IPS-20b (cell line): ENCODE measurements at regions not wholly inside any gene's neighbourhood (a gene's known extent, or its start where the extent isn't known, plus 50 kb on each side); places are given as distances from the start of the nearest gene placed in this dataset.
"Not testable (repeated sequence)": the region's sequence is repeated elsewhere in the genome, so short reads cannot be mapped to it uniquely, and the experiment has no call there.

ENCODE experiments used
- H3K27ac ChIP-seq: one replicate; pipeline ENCODE4 v1.5.1; 2013; ENCODE audit warnings: low read length
- H3K27me3 ChIP-seq: 2 replicates; pipeline ENCODE4 v1.6.1; 2013; ENCODE audit warnings: mild to moderate bottlenecking, low read length, inconsistent platforms; ENCODE audit not compliant: insufficient read depth
- H3K36me3 ChIP-seq: 2 replicates; pipeline ENCODE4 v1.6.1; 2013; ENCODE audit warnings: low read depth, mild to moderate bottlenecking, inconsistent platforms, low read length, moderate library complexity; ENCODE audit not compliant: insufficient read depth
- H3K4me1 ChIP-seq: 2 replicates; pipeline ENCODE4 v1.6.1; 2013; ENCODE audit warnings: mild to moderate bottlenecking, control low read depth, inconsistent platforms, low read length, moderate library complexity; ENCODE audit not compliant: insufficient read depth
- H3K4me3 ChIP-seq: 2 replicates; pipeline ENCODE4 v1.5.1; 2013; ENCODE audit warnings: mild to moderate bottlenecking, low read length, inconsistent platforms
- H3K9ac ChIP-seq: 2 replicates; pipeline ENCODE4 v1.6.1; 2013; ENCODE audit warnings: low read depth, mild to moderate bottlenecking, inconsistent platforms, low read length, moderate library complexity
- H3K9me3 ChIP-seq: 2 replicates; pipeline ENCODE4 v1.6.1; 2013; ENCODE audit warnings: mild to moderate bottlenecking, low read depth, low read length, inconsistent platforms; ENCODE audit not compliant: insufficient read depth

- Histone ChIP-seq H3K4me3 (no peak overlapping the region), H3K9ac (no peak overlapping the region), H3K9me3 (peaks cover 32% of the 10 kb centered on the region; the same call in 1 of the 2 replicates), H3K27me3 (no peaks in the 10 kb centered on the region), H3K4me1 (no peaks in the 10 kb centered on the region), H3K27ac (no peak overlapping the region), H3K36me3 (no peaks in the 10 kb centered on the region)
Observed at GRCh38 chr4:33711826-33712225, 2532.5 kb downstream of the ARAP2 start.

- Histone ChIP-seq H3K4me3 (no peak overlapping the region), H3K9me3 (peaks cover 15% of the 10 kb centered on the region; the same call in 1 of the 2 replicates), H3K4me1 (no peaks in the 10 kb centered on the region), H3K27me3 (no peaks in the 10 kb centered on the region), H3K27ac (no peak overlapping the region), H3K9ac (no peak overlapping the region), H3K36me3 (no peaks in the 10 kb centered on the region)
Observed at GRCh38 chr4:33714971-33715370, 2529.3 kb downstream of the ARAP2 start.

GRCh38 chr4:33715841-33716395 is 2528.4 kb downstream of the ARAP2 start:
- Histone ChIP-seq H3K36me3 (no peaks in the 10 kb centered on the region), H3K27ac (no peak overlapping the region), H3K27me3 (no peaks in the 10 kb centered on the region), H3K9me3 (peaks cover 6% of the 10 kb centered on the region; the same call in 1 of the 2 replicates), H3K4me1 (no peaks in the 10 kb centered on the region), H3K4me3 (no peak overlapping the region), H3K9ac (no peak overlapping the region)

- H3K4me3 ChIP-seq, result no peak overlapping the region
- no peak overlapping the region for H3K27ac ChIP-seq
- H3K4me1 ChIP-seq, result no peaks in the 10 kb centered on the region
- H3K27me3 ChIP-seq, result no peaks in the 10 kb centered on the region
- no peaks in the 10 kb centered on the region for H3K36me3 ChIP-seq
- no peaks in the 10 kb centered on the region for H3K9me3 ChIP-seq
- no peak overlapping the region for H3K9ac ChIP-seq
Observed at GRCh38 chr4:33722254-33722653, 2522.1 kb downstream of the ARAP2 start.

- Histone ChIP-seq H3K4me3 (no peak overlapping the region), H3K9me3 (no peaks in the 10 kb centered on the region), H3K9ac (no peak overlapping the region), H3K27ac (no peak overlapping the region), H3K36me3 (no peaks in the 10 kb centered on the region), H3K4me1 (no peaks in the 10 kb centered on the region), H3K27me3 (no peaks in the 10 kb centered on the region)
Observed at GRCh38 chr4:33722800-33723516, 2521.4 kb downstream of the ARAP2 start.

GRCh38 chr4:33724685-33725084 is 2519.6 kb downstream of the ARAP2 start:
- Histone ChIP-seq H3K27ac (no peak overlapping the region), H3K4me1 (no peaks in the 10 kb centered on the region), H3K9me3 (no peaks in the 10 kb centered on the region), H3K27me3 (no peaks in the 10 kb centered on the region), H3K4me3 (no peak overlapping the region), H3K9ac (no peak overlapping the region), H3K36me3 (no peaks in the 10 kb centered on the region)

GRCh38 chr4:33725861-33726260 is 2518.5 kb downstream of the ARAP2 start:
- Histone ChIP-seq H3K36me3 (no peaks in the 10 kb centered on the region), H3K9ac (no peak overlapping the region), H3K9me3 (peaks cover 3% of the 10 kb centered on the region; the same call in 1 of the 2 replicates), H3K27ac (no peak overlapping the region), H3K27me3 (no peaks in the 10 kb centered on the region), H3K4me3 (no peak overlapping the region), H3K4me1 (no peaks in the 10 kb centered on the region)

GRCh38 chr4:33737726-33738125 is 2506.6 kb downstream of the ARAP2 start:
- H3K9ac ChIP-seq, result no peak overlapping the region
- no peaks in the 10 kb centered on the region; the same call in 1 of the 2 replicates for H3K9me3 ChIP-seq
- H3K27me3 ChIP-seq, result no peaks in the 10 kb centered on the region
- H3K27ac ChIP-seq, result no peak overlapping the region
- H3K4me3 ChIP-seq, result no peak overlapping the region
- H3K36me3 ChIP-seq, result no peaks in the 10 kb centered on the region
- no peaks in the 10 kb centered on the region for H3K4me1 ChIP-seq

- no peaks in the 10 kb centered on the region; the same call in 1 of the 2 replicates for H3K9me3 ChIP-seq
- H3K4me3 ChIP-seq, result no peak overlapping the region
- H3K27ac ChIP-seq, result no peak overlapping the region
- no peaks in the 10 kb centered on the region for H3K4me1 ChIP-seq
- H3K9ac ChIP-seq, result no peak overlapping the region
- H3K36me3 ChIP-seq, result no peaks in the 10 kb centered on the region
- no peaks in the 10 kb centered on the region for H3K27me3 ChIP-seq
Observed at GRCh38 chr4:33739884-33740632, 2504.3 kb downstream of the ARAP2 start.

GRCh38 chr4:33740871-33741270 is 2503.4 kb downstream of the ARAP2 start:
- H3K9ac ChIP-seq, H3K9me3 ChIP-seq, H3K4me3 ChIP-seq, H3K27ac ChIP-seq, H3K27me3 ChIP-seq, H3K36me3 ChIP-seq, H3K4me1 ChIP-seq: not testable (repeated sequence)

- H3K9ac ChIP-seq, result no peak overlapping the region
- no peaks in the 10 kb centered on the region; the same call in 1 of the 2 replicates for H3K9me3 ChIP-seq
- no peak overlapping the region for H3K27ac ChIP-seq
- H3K36me3 ChIP-seq, result no peaks in the 10 kb centered on the region
- H3K4me1 ChIP-seq, result no peaks in the 10 kb centered on the region
- no peaks in the 10 kb centered on the region for H3K27me3 ChIP-seq
- H3K4me3 ChIP-seq, result no peak overlapping the region
Observed at GRCh38 chr4:33746979-33747378, 2497.3 kb downstream of the ARAP2 start.

- no peaks in the 10 kb centered on the region for H3K4me1 ChIP-seq
- H3K4me3 ChIP-seq, result no peak overlapping the region
- H3K27me3 ChIP-seq, result no peaks in the 10 kb centered on the region
- no peaks in the 10 kb centered on the region for H3K36me3 ChIP-seq
- no peak overlapping the region for H3K27ac ChIP-seq
- no peak overlapping the region for H3K9ac ChIP-seq
- H3K9me3 ChIP-seq, result no peaks in the 10 kb centered on the region
Observed at GRCh38 chr4:33751050-33751449, 2493.3 kb downstream of the ARAP2 start.
